ENCODE measurements at regions not wholly inside any gene's neighbourhood (a gene's known extent, or its start where the extent isn't known, plus 50 kb on each side); places are given as distances from the start of the nearest gene placed in this dataset.

DNA sequence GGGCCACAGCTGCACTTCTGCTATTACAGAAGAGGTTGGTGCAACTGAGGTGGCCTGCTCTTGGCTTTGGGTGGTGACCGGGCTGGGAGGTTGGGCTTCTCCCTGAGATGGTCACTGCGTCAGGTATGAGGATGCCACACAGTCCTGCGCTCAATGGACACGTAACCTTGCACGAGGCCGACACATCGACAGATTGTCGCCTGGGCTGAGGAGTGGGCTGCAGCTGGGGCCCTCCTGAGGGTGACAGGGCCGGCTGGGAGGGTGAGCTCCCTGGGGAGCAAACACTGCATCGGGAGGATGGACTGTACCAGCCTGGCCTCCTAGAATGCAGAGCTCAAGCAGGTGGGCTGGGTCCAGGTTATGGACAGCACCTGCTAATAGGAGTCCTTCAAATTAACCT is 261.1 kb upstream of the ADAMTS16 start:
- Histone ChIP-seq H3K9me3 (replicated peaks; ENCODE audit: control insufficient read depth, insufficient read depth, low read length) (no peaks in the 10 kb centered on the region), H3K36me3 (ENCODE audit: control insufficient read depth in 2 of 2, extremely low read depth in 1 of 2, insufficient read depth in 2 of 2, low read length in 2 of 2) (no peaks in the 10 kb centered on the region), H3K79me2 (ENCODE audit: control insufficient read depth, insufficient read depth, low read length) (no peaks in the 10 kb centered on the region), H3K4me2 (ENCODE audit: insufficient read depth, low read length) (no peak overlapping the region), H4K20me1 (replicated peaks; ENCODE audit: control insufficient read depth, extremely low read depth, insufficient read depth, low read length) (no peaks in the 10 kb centered on the region), H3K4me1 (ENCODE audit: control insufficient read depth, extremely low read depth, insufficient read depth, low read length) (no peaks in the 10 kb centered on the region), H3K9ac (replicated peaks; ENCODE audit: extremely low read depth, insufficient read depth, low read length) (no peak overlapping the region), H3K4me3 (replicated peaks in 1 of 3; ENCODE audit: insufficient read depth in 1 of 3, low read depth in 1 of 3, low read length in 3 of 3) (no peak overlapping the region), H3K27me3 (ENCODE audit: control insufficient read depth in 2 of 2, insufficient read depth in 2 of 2, low read length in 2 of 2) (no peaks in the 10 kb centered on the region), H3K27ac (ENCODE audit: insufficient read depth, low read depth, low read length) (no peak overlapping the region), H2AFZ (ENCODE audit: low read depth, low read length) (no peak overlapping the region), H3K9me1 (replicated peaks; ENCODE audit: control insufficient read depth, extremely low read depth, insufficient read depth, low read length) (no peaks in the 10 kb centered on the region)
- dilution Hi-C loops (cut with MboI; ENCODE audit: extremely low pct_ligation_motif_present, low sequenced_read_pairs) (no loop called here), intact Hi-C loops (cut with micrococcal nuclease) (no loop called here)
- DNase-seq (ENCODE audit: low read depth, low spot score) (no peak), FAIRE-seq (no peak)
- TF ChIP-seq, protein P1, sequence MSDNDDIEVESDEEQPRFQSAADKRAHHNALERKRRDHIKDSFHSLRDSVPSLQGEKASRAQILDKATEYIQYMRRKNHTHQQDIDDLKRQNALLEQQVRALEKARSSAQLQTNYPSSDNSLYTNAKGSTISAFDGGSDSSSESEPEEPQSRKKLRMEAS (IDR thresholded peaks at IDR 0.05; ENCODE audit: insufficient read depth, insufficient read length) = no peak
- TF ChIP-seq JUN (IDR thresholded peaks at IDR 0.05; ENCODE audit: borderline replicate concordance, insufficient read depth, insufficient read length, low read depth) (no peak), POLR2AphosphoS5 (IDR thresholded peaks at IDR 0.05; ENCODE audit: insufficient read depth, low read depth, low read length) (no peak), MYC (IDR thresholded peaks at IDR 0.05; ENCODE audit: low read depth, low read length) (no peak), GATA2 (IDR thresholded peaks at IDR 0.05; ENCODE audit: insufficient read depth, insufficient read length, low read depth, low read length) (no peak), EZH2 (IDR thresholded peaks at IDR 0.05; ENCODE audit: borderline replicate concordance, low read depth, low read length, severe bottlenecking) (no peak), POLR2A (IDR thresholded peaks at IDR 0.05; ENCODE audit: low read depth, low read length) (no peak), FOS (IDR thresholded peaks at IDR 0.05; ENCODE audit: borderline replicate concordance, insufficient read depth, low read length) (no peak)
- TF ChIP-seq, protein P2, sequence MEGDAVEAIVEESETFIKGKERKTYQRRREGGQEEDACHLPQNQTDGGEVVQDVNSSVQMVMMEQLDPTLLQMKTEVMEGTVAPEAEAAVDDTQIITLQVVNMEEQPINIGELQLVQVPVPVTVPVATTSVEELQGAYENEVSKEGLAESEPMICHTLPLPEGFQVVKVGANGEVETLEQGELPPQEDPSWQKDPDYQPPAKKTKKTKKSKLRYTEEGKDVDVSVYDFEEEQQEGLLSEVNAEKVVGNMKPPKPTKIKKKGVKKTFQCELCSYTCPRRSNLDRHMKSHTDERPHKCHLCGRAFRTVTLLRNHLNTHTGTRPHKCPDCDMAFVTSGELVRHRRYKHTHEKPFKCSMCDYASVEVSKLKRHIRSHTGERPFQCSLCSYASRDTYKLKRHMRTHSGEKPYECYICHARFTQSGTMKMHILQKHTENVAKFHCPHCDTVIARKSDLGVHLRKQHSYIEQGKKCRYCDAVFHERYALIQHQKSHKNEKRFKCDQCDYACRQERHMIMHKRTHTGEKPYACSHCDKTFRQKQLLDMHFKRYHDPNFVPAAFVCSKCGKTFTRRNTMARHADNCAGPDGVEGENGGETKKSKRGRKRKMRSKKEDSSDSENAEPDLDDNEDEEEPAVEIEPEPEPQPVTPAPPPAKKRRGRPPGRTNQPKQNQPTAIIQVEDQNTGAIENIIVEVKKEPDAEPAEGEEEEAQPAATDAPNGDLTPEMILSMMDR (IDR thresholded peaks at IDR 0.05; ENCODE audit: extremely low read depth in 1 of 2, insufficient read depth in 1 of 2, low read depth in 1 of 2, low read length in 2 of 2) = no peak
- ChIA-PET POLR2A (no interaction called here), CTCF (no interaction called here)
- BruUV-seq (replicated peaks) = no TSS peak
